HepG2 (cell line): ENCODE measurements at regions not wholly inside any gene's neighbourhood (a gene's known extent, or its start where the extent isn't known, plus 50 kb on each side); places are given as distances from the start of the nearest gene placed in this dataset.

Experiments
- HOXA5 ChIP-seq: sonication (generic); formaldehyde crosslinking; IDR thresholded peaks from 2 replicates; pipeline ENCODE4 v1.4.0; 2020; ENCODE audit warnings: missing genetic modification reagents
- RBFOX2 ChIP-seq: fragments of 200-400 bp; formaldehyde crosslinking; IDR thresholded peaks from 2 replicates; pipeline ENCODE4 v1.6.1; 2017; ENCODE audit warnings: low read depth, mild to moderate bottlenecking, low read length
- TF ChIP-seq, protein P1 (sequence below): sonication (generic); formaldehyde crosslinking; IDR thresholded peaks from 2 replicates; pipeline ENCODE4 v1.5.0; 2020; ENCODE audit warnings: mild to moderate bottlenecking, missing genetic modification reagents
- TF ChIP-seq, protein P2 (sequence below): sonication (generic); formaldehyde crosslinking; IDR thresholded peaks from 2 replicates; pipeline ENCODE4 v1.5.0; 2020; ENCODE audit warnings: missing genetic modification reagents
- TF ChIP-seq, protein P3 (sequence below): sonication (generic); formaldehyde crosslinking; IDR thresholded peaks from 2 replicates; pipeline ENCODE4 v1.8.1; 2023; ENCODE audit warnings: mild to moderate bottlenecking, missing genetic modification reagents, borderline replicate concordance
- TF ChIP-seq, protein P4 (sequence below): sonication (generic); formaldehyde crosslinking; IDR thresholded peaks from 2 replicates; pipeline ENCODE4 v1.4.0; 2020; ENCODE audit warnings: missing genetic modification reagents
- TF ChIP-seq, protein P5 (sequence below): sonication (generic); formaldehyde crosslinking; IDR thresholded peaks from 2 replicates; pipeline ENCODE4; 2020; ENCODE audit warnings: missing genetic modification reagents, mild to moderate bottlenecking, borderline replicate concordance

DNA sequence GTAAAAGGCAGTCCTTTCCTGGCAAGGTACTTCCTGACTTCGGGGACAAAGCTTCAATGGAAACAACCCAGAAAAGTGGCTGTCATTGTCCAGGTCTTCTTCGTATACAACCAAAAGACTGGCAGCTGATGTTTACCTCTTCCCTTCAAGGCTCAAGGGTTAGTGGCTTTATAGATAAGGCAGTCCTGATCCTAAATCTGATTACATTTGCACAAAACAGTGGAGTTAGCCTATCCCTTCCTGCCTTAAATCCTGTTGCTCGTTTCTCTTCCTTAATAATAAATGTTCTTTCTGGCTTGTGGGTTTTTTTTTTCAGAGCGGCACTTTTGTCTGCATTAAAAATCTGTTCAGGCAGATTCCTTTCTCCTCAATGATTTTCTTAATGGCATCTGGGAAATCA is 169.3 kb upstream of the KCTD3 start (continued):
- TF ChIP-seq, protein P1, sequence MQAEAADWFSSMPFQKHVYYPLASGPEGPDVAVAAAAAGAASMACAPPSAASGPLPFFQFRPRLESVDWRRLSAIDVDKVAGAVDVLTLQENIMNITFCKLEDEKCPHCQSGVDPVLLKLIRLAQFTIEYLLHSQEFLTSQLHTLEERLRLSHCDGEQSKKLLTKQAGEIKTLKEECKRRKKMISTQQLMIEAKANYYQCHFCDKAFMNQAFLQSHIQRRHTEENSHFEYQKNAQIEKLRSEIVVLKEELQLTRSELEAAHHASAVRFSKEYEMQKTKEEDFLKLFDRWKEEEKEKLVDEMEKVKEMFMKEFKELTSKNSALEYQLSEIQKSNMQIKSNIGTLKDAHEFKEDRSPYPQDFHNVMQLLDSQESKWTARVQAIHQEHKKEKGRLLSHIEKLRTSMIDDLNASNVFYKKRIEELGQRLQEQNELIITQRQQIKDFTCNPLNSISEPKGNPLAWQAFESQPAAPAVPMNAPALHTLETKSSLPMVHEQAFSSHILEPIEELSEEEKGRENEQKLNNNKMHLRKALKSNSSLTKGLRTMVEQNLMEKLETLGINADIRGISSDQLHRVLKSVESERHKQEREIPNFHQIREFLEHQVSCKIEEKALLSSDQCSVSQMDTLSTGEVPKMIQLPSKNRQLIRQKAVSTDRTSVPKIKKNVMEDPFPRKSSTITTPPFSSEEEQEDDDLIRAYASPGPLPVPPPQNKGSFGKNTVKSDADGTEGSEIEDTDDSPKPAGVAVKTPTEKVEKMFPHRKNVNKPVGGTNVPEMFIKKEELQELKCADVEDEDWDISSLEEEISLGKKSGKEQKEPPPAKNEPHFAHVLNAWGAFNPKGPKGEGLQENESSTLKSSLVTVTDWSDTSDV: no peak
- TF ChIP-seq HOXA5 (no peak), RBFOX2 (no peak)
- TF ChIP-seq, protein P2, sequence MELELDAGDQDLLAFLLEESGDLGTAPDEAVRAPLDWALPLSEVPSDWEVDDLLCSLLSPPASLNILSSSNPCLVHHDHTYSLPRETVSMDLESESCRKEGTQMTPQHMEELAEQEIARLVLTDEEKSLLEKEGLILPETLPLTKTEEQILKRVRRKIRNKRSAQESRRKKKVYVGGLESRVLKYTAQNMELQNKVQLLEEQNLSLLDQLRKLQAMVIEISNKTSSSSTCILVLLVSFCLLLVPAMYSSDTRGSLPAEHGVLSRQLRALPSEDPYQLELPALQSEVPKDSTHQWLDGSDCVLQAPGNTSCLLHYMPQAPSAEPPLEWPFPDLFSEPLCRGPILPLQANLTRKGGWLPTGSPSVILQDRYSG (CRISPR knock-in tag): no peak
- TF ChIP-seq, protein P3, sequence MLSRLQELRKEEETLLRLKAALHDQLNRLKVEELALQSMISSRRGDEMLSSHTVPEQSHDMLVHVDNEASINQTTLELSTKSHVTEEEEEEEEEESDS: no peak
- TF ChIP-seq, protein P4, sequence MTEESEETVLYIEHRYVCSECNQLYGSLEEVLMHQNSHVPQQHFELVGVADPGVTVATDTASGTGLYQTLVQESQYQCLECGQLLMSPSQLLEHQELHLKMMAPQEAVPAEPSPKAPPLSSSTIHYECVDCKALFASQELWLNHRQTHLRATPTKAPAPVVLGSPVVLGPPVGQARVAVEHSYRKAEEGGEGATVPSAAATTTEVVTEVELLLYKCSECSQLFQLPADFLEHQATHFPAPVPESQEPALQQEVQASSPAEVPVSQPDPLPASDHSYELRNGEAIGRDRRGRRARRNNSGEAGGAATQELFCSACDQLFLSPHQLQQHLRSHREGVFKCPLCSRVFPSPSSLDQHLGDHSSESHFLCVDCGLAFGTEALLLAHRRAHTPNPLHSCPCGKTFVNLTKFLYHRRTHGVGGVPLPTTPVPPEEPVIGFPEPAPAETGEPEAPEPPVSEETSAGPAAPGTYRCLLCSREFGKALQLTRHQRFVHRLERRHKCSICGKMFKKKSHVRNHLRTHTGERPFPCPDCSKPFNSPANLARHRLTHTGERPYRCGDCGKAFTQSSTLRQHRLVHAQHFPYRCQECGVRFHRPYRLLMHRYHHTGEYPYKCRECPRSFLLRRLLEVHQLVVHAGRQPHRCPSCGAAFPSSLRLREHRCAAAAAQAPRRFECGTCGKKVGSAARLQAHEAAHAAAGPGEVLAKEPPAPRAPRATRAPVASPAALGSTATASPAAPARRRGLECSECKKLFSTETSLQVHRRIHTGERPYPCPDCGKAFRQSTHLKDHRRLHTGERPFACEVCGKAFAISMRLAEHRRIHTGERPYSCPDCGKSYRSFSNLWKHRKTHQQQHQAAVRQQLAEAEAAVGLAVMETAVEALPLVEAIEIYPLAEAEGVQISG: no peak
- TF ChIP-seq, protein P5, sequence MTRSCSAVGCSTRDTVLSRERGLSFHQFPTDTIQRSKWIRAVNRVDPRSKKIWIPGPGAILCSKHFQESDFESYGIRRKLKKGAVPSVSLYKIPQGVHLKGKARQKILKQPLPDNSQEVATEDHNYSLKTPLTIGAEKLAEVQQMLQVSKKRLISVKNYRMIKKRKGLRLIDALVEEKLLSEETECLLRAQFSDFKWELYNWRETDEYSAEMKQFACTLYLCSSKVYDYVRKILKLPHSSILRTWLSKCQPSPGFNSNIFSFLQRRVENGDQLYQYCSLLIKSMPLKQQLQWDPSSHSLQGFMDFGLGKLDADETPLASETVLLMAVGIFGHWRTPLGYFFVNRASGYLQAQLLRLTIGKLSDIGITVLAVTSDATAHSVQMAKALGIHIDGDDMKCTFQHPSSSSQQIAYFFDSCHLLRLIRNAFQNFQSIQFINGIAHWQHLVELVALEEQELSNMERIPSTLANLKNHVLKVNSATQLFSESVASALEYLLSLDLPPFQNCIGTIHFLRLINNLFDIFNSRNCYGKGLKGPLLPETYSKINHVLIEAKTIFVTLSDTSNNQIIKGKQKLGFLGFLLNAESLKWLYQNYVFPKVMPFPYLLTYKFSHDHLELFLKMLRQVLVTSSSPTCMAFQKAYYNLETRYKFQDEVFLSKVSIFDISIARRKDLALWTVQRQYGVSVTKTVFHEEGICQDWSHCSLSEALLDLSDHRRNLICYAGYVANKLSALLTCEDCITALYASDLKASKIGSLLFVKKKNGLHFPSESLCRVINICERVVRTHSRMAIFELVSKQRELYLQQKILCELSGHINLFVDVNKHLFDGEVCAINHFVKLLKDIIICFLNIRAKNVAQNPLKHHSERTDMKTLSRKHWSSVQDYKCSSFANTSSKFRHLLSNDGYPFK (CRISPR knock-in tag): no peak
